ENCODE measurements at regions not wholly inside any gene's neighbourhood (a gene's known extent, or its start where the extent isn't known, plus 50 kb on each side); places are given as distances from the start of the nearest gene placed in this dataset.

- TF ChIP-seq ZFP30 (CRISPR knock-in tag; IDR thresholded peaks at IDR 0.05) (no peak), PATZ1 (CRISPR knock-in tag; IDR thresholded peaks at IDR 0.05; ENCODE audit: borderline replicate concordance) (no peak), ZC3H10 (CRISPR knock-in tag; IDR thresholded peaks at IDR 0.05) (no peak), POU6F1 (CRISPR knock-in tag; IDR thresholded peaks at IDR 0.05; ENCODE audit: borderline replicate concordance, low read depth) (no peak), ARNTL (CRISPR knock-in tag; IDR thresholded peaks at IDR 0.05; ENCODE audit: borderline replicate concordance, low read depth) (no peak), ZNF565 (CRISPR knock-in tag; conservative IDR thresholded peaks at IDR 0.05; ENCODE audit: low read depth) (no peak), CREB5 (CRISPR knock-in tag; IDR thresholded peaks at IDR 0.05; ENCODE audit: low read depth) (no peak), ZNF8 (CRISPR knock-in tag; IDR thresholded peaks at IDR 0.05) (no peak), TCF4 (CRISPR knock-in tag; IDR thresholded peaks at IDR 0.05; ENCODE audit: borderline replicate concordance) (no peak), PPARA (CRISPR knock-in tag; IDR thresholded peaks at IDR 0.05; ENCODE audit: borderline replicate concordance) (no peak), CSRNP3 (CRISPR knock-in tag; IDR thresholded peaks at IDR 0.05) (no peak), SNAI2 (CRISPR knock-in tag; IDR thresholded peaks at IDR 0.05) (no peak), CSDC2 (CRISPR knock-in tag; IDR thresholded peaks at IDR 0.05) (no peak), ZFP3 (CRISPR knock-in tag; IDR thresholded peaks at IDR 0.05) (no peak)
These were observed 100.8 kb upstream of the TANK start for GRCh38 chr2:161059388-161059787.

All from SK-N-SH treated with all-trans-retinoic acid at 6 μM for 48 hours (cell line).